HFFc6 (cell line): ENCODE measurements at regions not wholly inside any gene's neighbourhood (a gene's known extent, or its start where the extent isn't known, plus 50 kb on each side); places are given as distances from the start of the nearest gene placed in this dataset.
"Not testable (repeated sequence)": the region's sequence is repeated elsewhere in the genome, so short reads cannot be mapped to it uniquely, and the experiment has no call there.

Experiments
- DNase-seq: peaks from one replicate; pipeline ENCODE4 v3.0.0-alpha.2; 2018
- H3K27ac Mint-ChIP-seq: 2 replicates; pipeline ENCODE4 v1.8.0; 2020; ENCODE audit warnings: mild to moderate bottlenecking, mixed read lengths
- H3K27me3 Mint-ChIP-seq: 2 replicates; pipeline ENCODE4 v1.8.0; 2021; ENCODE audit warnings: mild to moderate bottlenecking, moderate library complexity, mixed read lengths; ENCODE audit not compliant: insufficient read depth
- H3K36me3 Mint-ChIP-seq: 2 replicates; pipeline ENCODE4 v1.8.0; 2021; ENCODE audit warnings: low read depth, mixed read lengths
- H3K4me1 Mint-ChIP-seq: 2 replicates; pipeline ENCODE4 v1.8.0; 2020; ENCODE audit warnings: low read depth, mixed read lengths
- H3K4me3 Mint-ChIP-seq: 2 replicates; pipeline ENCODE4 v1.8.0; 2020; ENCODE audit warnings: mild to moderate bottlenecking, moderate library complexity, mixed read lengths
- H3K9me3 Mint-ChIP-seq: 2 replicates; pipeline ENCODE4 v1.8.0; 2020; ENCODE audit warnings: mild to moderate bottlenecking, mixed read lengths
- CTCF ChIP-seq: fragments of 200-600 bp; sonication (generic); IDR thresholded peaks from 2 replicates; pipeline ENCODE4 v1.5.0; 2021; ENCODE audit warnings: antibody characterized with exemption, mild to moderate bottlenecking

GRCh38 chr7:120186688-120187087, 86.3 kb upstream of the KCND2 start:
- TF ChIP-seq CTCF: no peak
- no peak for DNase-seq
- Mint-ChIP-seq H3K36me3 (no peaks in the 10 kb centered on the region), H3K9me3 (peaks cover 12% of the 10 kb centered on the region), H3K4me3 (no peak overlapping the region), H3K4me1 (no peaks in the 10 kb centered on the region), H3K27ac (no peak overlapping the region), H3K27me3 (no peaks in the 10 kb centered on the region; the same call in 1 of the 2 replicates)

GRCh38 chr7:120189623-120190022, 83.4 kb upstream of the KCND2 start:
- no peak overlapping the region for H3K27ac Mint-ChIP-seq
- H3K9me3 Mint-ChIP-seq: peaks cover 11% of the 10 kb centered on the region
- H3K36me3 Mint-ChIP-seq: no peaks in the 10 kb centered on the region
- no peaks in the 10 kb centered on the region for H3K4me1 Mint-ChIP-seq
- DNase-seq: no peak
- no peak overlapping the region for H3K4me3 Mint-ChIP-seq
- no peak for TF ChIP-seq CTCF
- H3K27me3 Mint-ChIP-seq: no peaks in the 10 kb centered on the region; the same call in 1 of the 2 replicates

GRCh38 chr7:120190109-120190508, 82.9 kb upstream of the KCND2 start:
- H3K9me3 Mint-ChIP-seq: peaks cover 16% of the 10 kb centered on the region
- no peak for DNase-seq
- H3K27me3 Mint-ChIP-seq: no peaks in the 10 kb centered on the region; the same call in 1 of the 2 replicates
- no peaks in the 10 kb centered on the region for H3K4me1 Mint-ChIP-seq
- no peak overlapping the region for H3K4me3 Mint-ChIP-seq
- no peak overlapping the region for H3K27ac Mint-ChIP-seq
- H3K36me3 Mint-ChIP-seq: no peaks in the 10 kb centered on the region
- no peak for TF ChIP-seq CTCF

- peaks cover 16% of the 10 kb centered on the region for H3K9me3 Mint-ChIP-seq
- no peaks in the 10 kb centered on the region for H3K36me3 Mint-ChIP-seq
- H3K4me3 Mint-ChIP-seq: no peak overlapping the region
- H3K27ac Mint-ChIP-seq: no peak overlapping the region
- no peaks in the 10 kb centered on the region for H3K4me1 Mint-ChIP-seq
- no peak for TF ChIP-seq CTCF
- H3K27me3 Mint-ChIP-seq: no peaks in the 10 kb centered on the region; the same call in 1 of the 2 replicates
- no peak for DNase-seq
Observed at GRCh38 chr7:120190566-120190965, 82.4 kb upstream of the KCND2 start.

- H3K27me3 Mint-ChIP-seq, DNase-seq, H3K4me3 Mint-ChIP-seq, H3K4me1 Mint-ChIP-seq, H3K27ac Mint-ChIP-seq, H3K36me3 Mint-ChIP-seq: not testable (repeated sequence)
- H3K9me3 Mint-ChIP-seq: peaks cover 18% of the 10 kb centered on the region
Observed at GRCh38 chr7:120191423-120191822, 81.6 kb upstream of the KCND2 start.

GRCh38 chr7:120201290-120201689, 71.7 kb upstream of the KCND2 start:
- no peak for TF ChIP-seq CTCF
- H3K36me3 Mint-ChIP-seq: no peaks in the 10 kb centered on the region
- no peak overlapping the region for H3K27ac Mint-ChIP-seq
- H3K4me3 Mint-ChIP-seq: no peak overlapping the region
- H3K27me3 Mint-ChIP-seq: no peaks in the 10 kb centered on the region
- H3K9me3 Mint-ChIP-seq: peaks cover 24% of the 10 kb centered on the region
- DNase-seq: no peak
- H3K4me1 Mint-ChIP-seq: no peaks in the 10 kb centered on the region
